ENCODE measurements at regions not wholly inside any gene's neighbourhood (a gene's known extent, or its start where the extent isn't known, plus 50 kb on each side); places are given as distances from the start of the nearest gene placed in this dataset.

- CTCF ChIA-PET: interaction anchor here (0.7 to 1.5 kb wide), 4 partner anchors 10 to 305 kb away, joined by 3 to 5 read pairs (median 4); no protein-coding TSS in a partner anchor
- POLR2A ChIA-PET (ENCODE audit: low non-redundant PET): no interaction called here
- TF ChIP-seq CTCF (conservative IDR thresholded peaks at IDR 0.05; ENCODE audit: low read depth): no peak
- H3K27ac ChIP-seq: no peak overlapping the region
- peak; percentile 21 for DNase-seq (ENCODE audit: low spot score)
Measured at GRCh38 chr9:69981686-69982445, 61.8 kb upstream of the MAMDC2 start.

GRCh38 chr9:69984831-69985230 is 58.8 kb upstream of the MAMDC2 start:
- DNase-seq (ENCODE audit: low spot score): no peak
- POLR2A ChIA-PET (ENCODE audit: low non-redundant PET): no interaction called here
- CTCF ChIA-PET: interaction anchor here (1.1 kb wide), 1 partner anchor 13 kb away, joined by 8 read pairs; no protein-coding TSS in a partner anchor
- no peak overlapping the region for H3K27ac ChIP-seq
- no peak for TF ChIP-seq CTCF (conservative IDR thresholded peaks at IDR 0.05; ENCODE audit: low read depth)

GRCh38 chr9:69985971-69986370 is 57.7 kb upstream of the MAMDC2 start:
- no peak for DNase-seq (ENCODE audit: low spot score)
- CTCF ChIA-PET: interaction anchor here (1.3 kb wide), 1 partner anchor 127 kb away, joined by 3 read pairs; no protein-coding TSS in a partner anchor
- H3K27ac ChIP-seq: no peak overlapping the region
- POLR2A ChIA-PET (ENCODE audit: low non-redundant PET): no interaction called here
- TF ChIP-seq CTCF (conservative IDR thresholded peaks at IDR 0.05; ENCODE audit: low read depth): no peak

GRCh38 chr9:69986970-69987369 is 56.7 kb upstream of the MAMDC2 start:
- DNase-seq (ENCODE audit: low spot score): no peak
- CTCF ChIA-PET: interaction anchor here (0.5 to 1.3 kb wide), 2 partner anchors 126 to 199 kb away, joined by 3 read pairs; no protein-coding TSS in a partner anchor
- no peak overlapping the region for H3K27ac ChIP-seq
- TF ChIP-seq CTCF (conservative IDR thresholded peaks at IDR 0.05; ENCODE audit: low read depth): no peak
- POLR2A ChIA-PET (ENCODE audit: low non-redundant PET): no interaction called here

- DNase-seq (ENCODE audit: low spot score): no peak
- CTCF ChIA-PET: no interaction called here
- H3K27ac ChIP-seq: no peak overlapping the region
- TF ChIP-seq CTCF (conservative IDR thresholded peaks at IDR 0.05; ENCODE audit: low read depth): no peak
- POLR2A ChIA-PET (ENCODE audit: low non-redundant PET): no interaction called here
Measured at GRCh38 chr9:69987457-69987856, 56.2 kb upstream of the MAMDC2 start.

- ChIA-PET POLR2A (ENCODE audit: low non-redundant PET) (no interaction called here), CTCF (interaction anchor here (0.5 to 1.2 kb wide), 2 partner anchors 92 to 179 kb away, joined by 3 to 4 read pairs; no protein-coding TSS in a partner anchor)
- H3K27ac ChIP-seq: no peak overlapping the region
- no peak for TF ChIP-seq CTCF (conservative IDR thresholded peaks at IDR 0.05; ENCODE audit: low read depth)
- DNase-seq (ENCODE audit: low spot score): no peak
Measured at GRCh38 chr9:69993110-69993509, 50.5 kb upstream of the MAMDC2 start.
